Small intestine (tissue), 7 donors: ENCODE measurements at regions not wholly inside any gene's neighbourhood (a gene's known extent, or its start where the extent isn't known, plus 50 kb on each side); places are given as distances from the start of the nearest gene placed in this dataset.
"Not testable (repeated sequence)": the region's sequence is repeated elsewhere in the genome, so short reads cannot be mapped to it uniquely, and the experiment has no call there.

Experiments used
- DNase-seq, 2 donors: peaks; one replicate each; pipeline versions ENCODE4 v3.0.0 to v3.0.0-alpha.2; 2013
- FAIRE-seq: peaks from 2 replicates; lab custom pipeline; 2012; peaks lifted over from hg19 to GRCh38; lab: Jason Lieb, UNC
- H3K27ac ChIP-seq, 3 donors: one replicate each; pipeline ENCODE4 v1.5.1; 2013; ENCODE audit warnings: low read length in 2 of 3, mild to moderate bottlenecking in 2 of 3, control low read depth in 1 of 3, inconsistent platforms in 1 of 3, low read depth in 1 of 3, moderate library complexity in 1 of 3
- H3K27me3 ChIP-seq, 3 donors: one replicate each; pipeline ENCODE4 v1.6.1; 2013; ENCODE audit warnings: low read length in 3 of 3, inconsistent platforms in 1 of 3; ENCODE audit not compliant: control insufficient read depth in 3 of 3, insufficient read depth in 3 of 3
- H3K36me3 ChIP-seq, 3 donors: one replicate each; pipeline ENCODE4 v1.6.1; 2013; ENCODE audit warnings: low read length in 3 of 3, inconsistent platforms in 1 of 3, low read depth in 1 of 3, mild to moderate bottlenecking in 1 of 3, moderate library complexity in 1 of 3; ENCODE audit not compliant: control insufficient read depth in 3 of 3, insufficient read depth in 2 of 3
- H3K4me1 ChIP-seq, 3 donors: one replicate each; pipeline ENCODE4 v1.6.1; 2013; ENCODE audit warnings: low read length in 2 of 3, inconsistent platforms in 1 of 3, low read depth in 1 of 3, mild to moderate bottlenecking in 1 of 3, moderate library complexity in 1 of 3; ENCODE audit not compliant: control insufficient read depth in 3 of 3, insufficient read depth in 2 of 3
- H3K4me3 ChIP-seq, 3 donors: one replicate each; pipeline ENCODE4 v1.5.1; 2013; ENCODE audit warnings: low read length in 3 of 3, control low read depth in 1 of 3, inconsistent platforms in 1 of 3, low read depth in 1 of 3, mild to moderate bottlenecking in 1 of 3, moderate library complexity in 1 of 3
- H3K9me3 ChIP-seq, 2 donors: one replicate each; pipeline ENCODE4 v1.6.1; 2013; ENCODE audit warnings: low read depth in 1 of 2, low read length in 1 of 2; ENCODE audit not compliant: control insufficient read depth in 2 of 2, insufficient read depth in 1 of 2
- WGBS, 3 donors: extraction: QIAGEN DNeasy Blood & Tissue Kit; methylation state at CpG; one replicate each; pipeline ENCODE4 v1.1.7; 2013; 5-methylcytosine and 5-hydroxymethylcytosine counted together
- donor health status: healthy with polysubstance abuse.
- donor health status: control.
- donor health status: control.
- donor health status: Bipolar disorder and iron deficiency.
- donor health status: healthy.

GRCh38 chr6:144662812-144663365 is 377.8 kb downstream of the UTRN start:
- Histone ChIP-seq H3K4me1 (peaks cover 0 to 26% (median 0%) of the 10 kb centered on the region in 3 donors), H3K9me3 (no peaks in the 10 kb centered on the region), H3K27me3 (no peaks in the 10 kb centered on the region), H3K36me3 (no peaks in the 10 kb centered on the region), H3K27ac (no peak overlapping the region), H3K4me3 (no peak overlapping the region)
- 19 to 70% (median 59%) methylated on average over 1 of the region's 1 CpG for WGBS, 3 donors
- no peak for FAIRE-seq
- DNase-seq, result no peak

- peaks cover 0 to 25% (median 0%) of the 10 kb centered on the region in 3 donors for H3K4me1 ChIP-seq
Observed at GRCh38 chr6:144664281-144664680, 379.1 kb downstream of the UTRN start.

GRCh38 chr6:144664947-144665346 is 379.8 kb downstream of the UTRN start:
- DNase-seq, result no peak
- no peak overlapping the region for H3K27ac ChIP-seq
- no peaks in the 10 kb centered on the region for H3K27me3 ChIP-seq
- H3K9me3 ChIP-seq, result no peaks in the 10 kb centered on the region
- no peaks in the 10 kb centered on the region for H3K36me3 ChIP-seq
- H3K4me1 ChIP-seq, result peaks cover 0 to 18% (median 0%) of the 10 kb centered on the region in 3 donors
- no peak for FAIRE-seq
- no peak overlapping the region for H3K4me3 ChIP-seq
- 26 to 62% (median 52%) methylated on average over 1 of the region's 1 CpG for WGBS, 3 donors

More at GRCh38 chr6:144664281-144664680, 379.1 kb downstream of the UTRN start:
- Histone ChIP-seq H3K27me3 (no peaks in the 10 kb centered on the region), H3K36me3 (no peaks in the 10 kb centered on the region), H3K27ac (no peak overlapping the region), H3K4me3 (no peak overlapping the region), H3K9me3 (no peaks in the 10 kb centered on the region)
- DNase-seq, result no peak
- WGBS, 3 donors, result 28 to 72% (median 49%) methylated on average over 4 of the region's 4 CpGs
- FAIRE-seq, result no peak

- Histone ChIP-seq H3K27ac (no peak overlapping the region), H3K9me3 (no peaks in the 10 kb centered on the region), H3K36me3 (no peaks in the 10 kb centered on the region), H3K4me1 (peaks cover 0 to 10% (median 0%) of the 10 kb centered on the region in 3 donors), H3K27me3 (no peaks in the 10 kb centered on the region), H3K4me3 (no peak overlapping the region)
- FAIRE-seq, result no peak
- WGBS, 3 donors, result 37 to 71% (median 65%) methylated on average over 2 of the region's 2 CpGs
- DNase-seq, result no peak
Observed at GRCh38 chr6:144665932-144666450, 380.9 kb downstream of the UTRN start.

- no peaks in the 10 kb centered on the region for H3K36me3 ChIP-seq
- WGBS, 3 donors, result 86 to 94% (median 90%) methylated on average over 6 of the region's 6 CpGs
- no peak overlapping the region for H3K4me3 ChIP-seq
- no peak for DNase-seq
- no peak for FAIRE-seq
- no peak overlapping the region for H3K27ac ChIP-seq
- no peaks in the 10 kb centered on the region for H3K27me3 ChIP-seq
- H3K9me3 ChIP-seq, result no peaks in the 10 kb centered on the region
- H3K4me1 ChIP-seq, result peaks cover 0 to 6% (median 0%) of the 10 kb centered on the region in 3 donors
Observed at GRCh38 chr6:144666781-144667180, 381.6 kb downstream of the UTRN start.

- H3K9me3 ChIP-seq, result no peaks in the 10 kb centered on the region
- DNase-seq, result no peak
- no peaks in the 10 kb centered on the region for H3K4me1 ChIP-seq
- H3K4me3 ChIP-seq, result no peak overlapping the region
- 85 to 91% (median 90%) methylated on average over 4 of the region's 4 CpGs for WGBS, 3 donors
- H3K36me3 ChIP-seq, result no peaks in the 10 kb centered on the region
- no peak for FAIRE-seq
- H3K27ac ChIP-seq, result no peak overlapping the region
- H3K27me3 ChIP-seq, result no peaks in the 10 kb centered on the region
Observed at GRCh38 chr6:144667532-144668503, 382.7 kb downstream of the UTRN start.

GRCh38 chr6:144670259-144670658 is 385.1 kb downstream of the UTRN start:
- H3K27ac ChIP-seq, FAIRE-seq, H3K4me1 ChIP-seq, H3K36me3 ChIP-seq, H3K9me3 ChIP-seq, DNase-seq, H3K4me3 ChIP-seq, H3K27me3 ChIP-seq: not testable (repeated sequence)
- 96 to 100% (median 100%) methylated on average over 1 of the region's 1 CpG for WGBS, 3 donors

GRCh38 chr6:144673807-144674206 is 388.7 kb downstream of the UTRN start:
- FAIRE-seq, result no peak
- WGBS, 3 donors, result 82 to 98% (median 92%) methylated on average over 3 of the region's 3 CpGs
- no peaks in the 10 kb centered on the region for H3K27me3 ChIP-seq
- no peak overlapping the region for H3K27ac ChIP-seq
- peaks cover 0 to 15% of the 10 kb centered on the region in 2 donors for H3K9me3 ChIP-seq
- no peaks in the 10 kb centered on the region for H3K4me1 ChIP-seq
- no peak for DNase-seq
- peaks cover 0 to 3% (median 0%) of the 10 kb centered on the region in 3 donors for H3K36me3 ChIP-seq
- H3K4me3 ChIP-seq, result no peak overlapping the region
